ENCODE measurements at regions not wholly inside any gene's neighbourhood (a gene's known extent, or its start where the extent isn't known, plus 50 kb on each side); places are given as distances from the start of the nearest gene placed in this dataset.
"Not testable (repeated sequence)": the region's sequence is repeated elsewhere in the genome, so short reads cannot be mapped to it uniquely, and the experiment has no call there.

- H3K4me1 Mint-ChIP-seq, result no peaks in the 10 kb centered on the region
- H3K27ac Mint-ChIP-seq, result no peak overlapping the region
- CTCF ChIA-PET, result no interaction called here
- DNase-seq, result no peak
- H3K27me3 ChIP-seq (replicated peaks in 1 of 2; ENCODE audit: control insufficient read depth in 2 of 2, extremely low read depth in 1 of 2, insufficient read depth in 2 of 2, low read length in 1 of 2), result peaks cover 0 to 2% of the 10 kb centered on the region in 2 experiments
- no peak overlapping the region for H3K4me3 ChIP-seq (ENCODE audit: control insufficient read depth in 1 of 2, extremely low read depth in 1 of 2, low read length in 1 of 2)
- H3K4me3 Mint-ChIP-seq, result no peak overlapping the region
- no peaks in the 10 kb centered on the region for H3K36me3 Mint-ChIP-seq
- H3K36me3 ChIP-seq (ENCODE audit: control insufficient read depth in 2 of 2, extremely low read depth in 1 of 2, insufficient read depth in 1 of 2, low read length in 1 of 2), result no peaks in the 10 kb centered on the region
- POLR2A ChIA-PET, result no interaction called here
- no peak overlapping the region for H3K27ac ChIP-seq (ENCODE audit: low read length)
- H3K4me1 ChIP-seq (ENCODE audit: control insufficient read depth in 1 of 2, extremely low read depth in 1 of 2, insufficient read depth in 2 of 2, low read length in 2 of 2), result no peaks in the 10 kb centered on the region
- peaks cover 0 to 3% of the 10 kb centered on the region in 2 donors for H3K27me3 Mint-ChIP-seq
- H3K9me3 ChIP-seq, result no peaks in the 10 kb centered on the region
- no CpG with 5 or more reads among the region's 3 CpGs for WGBS (ENCODE audit: insufficient coverage)
- no peak for ATAC-seq (replicated peaks in 1 of 4)
- H3K9me3 Mint-ChIP-seq, result peaks cover 0 to 3% (median 2%) of the 10 kb centered on the region in 3 donors
Observed at GRCh38 chr5:122607818-122608217, 167.1 kb upstream of the SNX2 start.

- WGBS (ENCODE audit: insufficient coverage), result no CpG with 5 or more reads among the region's 3 CpGs
Observed at GRCh38 chr5:122608222-122608621, 166.7 kb upstream of the SNX2 start.

GRCh38 chr5:122611406-122611805 lies 163.5 kb upstream of the SNX2 start:
- H3K4me3 ChIP-seq (ENCODE audit: control insufficient read depth in 1 of 2, extremely low read depth in 1 of 2, low read length in 1 of 2), result no peak overlapping the region
- H3K36me3 ChIP-seq (ENCODE audit: control insufficient read depth in 2 of 2, extremely low read depth in 1 of 2, insufficient read depth in 1 of 2, low read length in 1 of 2), result no peaks in the 10 kb centered on the region
- Mint-ChIP-seq H3K27me3 (peaks cover 0 to 3% of the 10 kb centered on the region in 2 donors), H3K9me3 (peaks cover 0 to 2% (median 0%) of the 10 kb centered on the region in 3 donors), H3K4me3 (no peak overlapping the region), H3K4me1 (no peaks in the 10 kb centered on the region), H3K36me3 (no peaks in the 10 kb centered on the region), H3K27ac (no peak overlapping the region)
- no peak overlapping the region for H3K27ac ChIP-seq (ENCODE audit: low read length)
- no peaks in the 10 kb centered on the region for H3K4me1 ChIP-seq (ENCODE audit: control insufficient read depth in 1 of 2, extremely low read depth in 1 of 2, insufficient read depth in 2 of 2, low read length in 2 of 2)
- no peaks in the 10 kb centered on the region for H3K27me3 ChIP-seq (replicated peaks in 1 of 2; ENCODE audit: control insufficient read depth in 2 of 2, extremely low read depth in 1 of 2, insufficient read depth in 2 of 2, low read length in 1 of 2)
- WGBS (ENCODE audit: insufficient coverage), result no CpG with 5 or more reads among the region's 2 CpGs
- POLR2A ChIA-PET, result no interaction called here
- ATAC-seq (replicated peaks in 1 of 4) (no peak), DNase-seq (no peak)
- CTCF ChIA-PET, result no interaction called here
- no peaks in the 10 kb centered on the region for H3K9me3 ChIP-seq

More at GRCh38 chr5:122608222-122608621, 166.7 kb upstream of the SNX2 start:
- Mint-ChIP-seq H3K27ac (no peak overlapping the region), H3K9me3 (peaks cover 0 to 3% (median 2%) of the 10 kb centered on the region in 3 donors), H3K36me3 (no peaks in the 10 kb centered on the region), H3K27me3 (peaks cover 0 to 3% of the 10 kb centered on the region in 2 donors), H3K4me1 (no peaks in the 10 kb centered on the region), H3K4me3 (no peak overlapping the region)
- no peak for DNase-seq
- H3K27ac ChIP-seq (ENCODE audit: low read length), result no peak overlapping the region
- no peak overlapping the region for H3K4me3 ChIP-seq (ENCODE audit: control insufficient read depth in 1 of 2, extremely low read depth in 1 of 2, low read length in 1 of 2)
- ATAC-seq (replicated peaks in 1 of 4), result no peak
- H3K36me3 ChIP-seq (ENCODE audit: control insufficient read depth in 2 of 2, extremely low read depth in 1 of 2, insufficient read depth in 1 of 2, low read length in 1 of 2), result no peaks in the 10 kb centered on the region
- ChIA-PET POLR2A (interaction anchor here in 1 of 2 donors (0.5 kb wide), 1 partner anchor 86 kb away, joined by 3 read pairs; no protein-coding TSS in a partner anchor), CTCF (no interaction called here)
- peaks cover 0 to 2% of the 10 kb centered on the region in 2 experiments for H3K27me3 ChIP-seq (replicated peaks in 1 of 2; ENCODE audit: control insufficient read depth in 2 of 2, extremely low read depth in 1 of 2, insufficient read depth in 2 of 2, low read length in 1 of 2)
- H3K4me1 ChIP-seq (ENCODE audit: control insufficient read depth in 1 of 2, extremely low read depth in 1 of 2, insufficient read depth in 2 of 2, low read length in 2 of 2), result no peaks in the 10 kb centered on the region
- no peaks in the 10 kb centered on the region for H3K9me3 ChIP-seq

- Mint-ChIP-seq H3K36me3 (no peaks in the 10 kb centered on the region), H3K27ac (no peak overlapping the region), H3K4me3 (no peak overlapping the region), H3K27me3 (no peaks in the 10 kb centered on the region), H3K9me3 (peaks cover 0 to 2% (median 0%) of the 10 kb centered on the region in 3 donors), H3K4me1 (no peaks in the 10 kb centered on the region)
- Histone ChIP-seq H3K27ac (ENCODE audit: low read length) (no peak overlapping the region), H3K27me3 (replicated peaks in 1 of 2; ENCODE audit: control insufficient read depth in 2 of 2, extremely low read depth in 1 of 2, insufficient read depth in 2 of 2, low read length in 1 of 2) (no peaks in the 10 kb centered on the region), H3K9me3 (no peaks in the 10 kb centered on the region), H3K4me1 (ENCODE audit: control insufficient read depth in 1 of 2, extremely low read depth in 1 of 2, insufficient read depth in 2 of 2, low read length in 2 of 2) (no peaks in the 10 kb centered on the region), H3K36me3 (ENCODE audit: control insufficient read depth in 2 of 2, extremely low read depth in 1 of 2, insufficient read depth in 1 of 2, low read length in 1 of 2) (no peaks in the 10 kb centered on the region), H3K4me3 (ENCODE audit: control insufficient read depth in 1 of 2, extremely low read depth in 1 of 2, low read length in 1 of 2) (no peak overlapping the region)
- 93% methylated on average over 3 of the region's 5 CpGs for WGBS (ENCODE audit: insufficient coverage)
- DNase-seq (no peak), ATAC-seq (replicated peaks in 1 of 4) (no peak)
- ChIA-PET CTCF (no interaction called here), POLR2A (no interaction called here)
Observed at GRCh38 chr5:122612901-122613300, 162.0 kb upstream of the SNX2 start.

GRCh38 chr5:122615146-122615545 lies 159.7 kb upstream of the SNX2 start:
- H3K36me3 ChIP-seq (ENCODE audit: control insufficient read depth in 2 of 2, extremely low read depth in 1 of 2, insufficient read depth in 1 of 2, low read length in 1 of 2), result no peaks in the 10 kb centered on the region
- ATAC-seq (replicated peaks in 1 of 4), result no peak
- no peak overlapping the region for H3K27ac ChIP-seq (ENCODE audit: low read length)
- Mint-ChIP-seq H3K4me1 (no peaks in the 10 kb centered on the region), H3K4me3 (no peak overlapping the region), H3K36me3 (no peaks in the 10 kb centered on the region), H3K9me3 (no peaks in the 10 kb centered on the region), H3K27ac (no peak overlapping the region), H3K27me3 (no peaks in the 10 kb centered on the region)
- WGBS (ENCODE audit: insufficient coverage), result 67% methylated on average over 1 of the region's 1 CpG
- H3K9me3 ChIP-seq, result no peaks in the 10 kb centered on the region
- no peaks in the 10 kb centered on the region for H3K4me1 ChIP-seq (ENCODE audit: control insufficient read depth in 1 of 2, extremely low read depth in 1 of 2, insufficient read depth in 2 of 2, low read length in 2 of 2)
- H3K4me3 ChIP-seq (ENCODE audit: control insufficient read depth in 1 of 2, extremely low read depth in 1 of 2, low read length in 1 of 2), result no peak overlapping the region
- no peaks in the 10 kb centered on the region for H3K27me3 ChIP-seq (replicated peaks in 1 of 2; ENCODE audit: control insufficient read depth in 2 of 2, extremely low read depth in 1 of 2, insufficient read depth in 2 of 2, low read length in 1 of 2)
- ChIA-PET CTCF (no interaction called here), POLR2A (no interaction called here)
- no peak for DNase-seq

GRCh38 chr5:122615832-122616231 lies 159.0 kb upstream of the SNX2 start:
- H3K4me1 Mint-ChIP-seq, result no peaks in the 10 kb centered on the region

GRCh38 chr5:122618046-122618445 lies 156.8 kb upstream of the SNX2 start:
- H3K36me3 Mint-ChIP-seq; H3K4me3 ChIP-seq (ENCODE audit: control insufficient read depth in 1 of 2, extremely low read depth in 1 of 2, low read length in 1 of 2); H3K4me1 Mint-ChIP-seq; H3K27me3 Mint-ChIP-seq; ATAC-seq (replicated peaks in 1 of 4); H3K4me3 Mint-ChIP-seq; H3K9me3 ChIP-seq; CTCF ChIA-PET; H3K4me1 ChIP-seq (ENCODE audit: control insufficient read depth in 1 of 2, extremely low read depth in 1 of 2, insufficient read depth in 2 of 2, low read length in 2 of 2); H3K27ac Mint-ChIP-seq; H3K27ac ChIP-seq (ENCODE audit: low read length); POLR2A ChIA-PET; H3K27me3 ChIP-seq (replicated peaks in 1 of 2; ENCODE audit: control insufficient read depth in 2 of 2, extremely low read depth in 1 of 2, insufficient read depth in 2 of 2, low read length in 1 of 2); H3K9me3 Mint-ChIP-seq; H3K36me3 ChIP-seq (ENCODE audit: control insufficient read depth in 2 of 2, extremely low read depth in 1 of 2, insufficient read depth in 1 of 2, low read length in 1 of 2); DNase-seq: not testable (repeated sequence)
- WGBS (ENCODE audit: insufficient coverage), result 98% methylated on average over 5 of the region's 5 CpGs

More at GRCh38 chr5:122615832-122616231, 159.0 kb upstream of the SNX2 start:
- ATAC-seq (replicated peaks in 1 of 4), result no peak
- no peaks in the 10 kb centered on the region for H3K9me3 Mint-ChIP-seq
- ChIA-PET POLR2A (no interaction called here), CTCF (no interaction called here)
- H3K27ac Mint-ChIP-seq, result no peak overlapping the region
- Histone ChIP-seq H3K9me3 (no peaks in the 10 kb centered on the region), H3K36me3 (ENCODE audit: control insufficient read depth in 2 of 2, extremely low read depth in 1 of 2, insufficient read depth in 1 of 2, low read length in 1 of 2) (no peaks in the 10 kb centered on the region), H3K4me1 (ENCODE audit: control insufficient read depth in 1 of 2, extremely low read depth in 1 of 2, insufficient read depth in 2 of 2, low read length in 2 of 2) (no peaks in the 10 kb centered on the region), H3K27me3 (replicated peaks in 1 of 2; ENCODE audit: control insufficient read depth in 2 of 2, extremely low read depth in 1 of 2, insufficient read depth in 2 of 2, low read length in 1 of 2) (no peaks in the 10 kb centered on the region), H3K4me3 (ENCODE audit: control insufficient read depth in 1 of 2, extremely low read depth in 1 of 2, low read length in 1 of 2) (no peak overlapping the region), H3K27ac (ENCODE audit: low read length) (no peak overlapping the region)
- H3K4me3 Mint-ChIP-seq, result no peak overlapping the region
- H3K36me3 Mint-ChIP-seq, result no peaks in the 10 kb centered on the region
- no peak for DNase-seq
- H3K27me3 Mint-ChIP-seq, result no peaks in the 10 kb centered on the region
